HL-60 (cell line): ENCODE measurements at regions not wholly inside any gene's neighbourhood (a gene's known extent, or its start where the extent isn't known, plus 50 kb on each side); places are given as distances from the start of the nearest gene placed in this dataset.

ENCODE experiments used
- GABPA ChIP-seq: IDR thresholded peaks from 2 replicates; pipeline ENCODE4 v1.6.1; 2012; ENCODE audit warnings: low read depth
- POLR2AphosphoS5 ChIP-seq: IDR thresholded peaks from 2 replicates; pipeline ENCODE4 v1.6.1; 2012; ENCODE audit warnings: low read depth
- SPI1 ChIP-seq: IDR thresholded peaks from 2 replicates; pipeline ENCODE4 v1.6.1; 2012; ENCODE audit warnings: low read depth, mild to moderate bottlenecking, borderline replicate concordance
- TF ChIP-seq, protein P1 (sequence below): IDR thresholded peaks from one replicate; pipeline ENCODE4 v1.5.1; 2011; ENCODE audit warnings: low read length, control low read depth, inconsistent platforms; ENCODE audit not compliant: insufficient read depth

DNA sequence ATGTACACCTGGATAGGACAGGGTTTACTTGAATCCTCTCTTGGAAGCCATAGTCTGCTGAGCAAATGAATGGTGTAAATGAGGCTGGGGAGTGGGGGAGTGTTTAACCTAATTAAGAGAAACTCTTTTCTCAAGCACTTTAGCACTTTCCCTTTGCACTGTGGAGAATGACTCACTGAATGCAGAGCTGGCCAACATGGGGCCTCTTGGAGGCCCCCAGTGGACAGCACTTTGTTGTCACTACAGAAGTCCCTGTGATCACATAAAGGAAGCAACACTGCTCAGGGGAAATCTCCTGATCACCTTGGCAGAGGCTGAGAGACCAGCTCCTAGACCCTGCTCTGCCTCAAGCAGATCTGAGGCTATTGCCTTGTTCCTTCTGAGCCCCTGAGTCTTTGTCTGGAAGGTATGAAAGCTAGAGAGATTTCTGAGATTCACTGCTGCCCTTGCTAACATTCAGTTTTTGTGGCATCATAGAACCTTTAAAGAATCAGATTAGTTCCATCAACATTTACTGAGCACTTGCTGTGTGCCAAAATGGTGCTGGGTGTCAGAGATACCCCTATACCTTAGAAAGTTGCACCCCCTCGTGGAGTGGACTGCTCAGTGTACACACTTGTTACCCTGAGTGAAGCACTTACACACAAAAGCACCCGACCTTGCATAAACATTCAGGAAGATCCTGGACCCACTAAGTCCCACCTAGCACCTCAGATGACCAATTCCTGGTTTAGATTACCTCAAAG, 230.1 kb upstream of the CCL2 start:
- TF ChIP-seq, protein P1, sequence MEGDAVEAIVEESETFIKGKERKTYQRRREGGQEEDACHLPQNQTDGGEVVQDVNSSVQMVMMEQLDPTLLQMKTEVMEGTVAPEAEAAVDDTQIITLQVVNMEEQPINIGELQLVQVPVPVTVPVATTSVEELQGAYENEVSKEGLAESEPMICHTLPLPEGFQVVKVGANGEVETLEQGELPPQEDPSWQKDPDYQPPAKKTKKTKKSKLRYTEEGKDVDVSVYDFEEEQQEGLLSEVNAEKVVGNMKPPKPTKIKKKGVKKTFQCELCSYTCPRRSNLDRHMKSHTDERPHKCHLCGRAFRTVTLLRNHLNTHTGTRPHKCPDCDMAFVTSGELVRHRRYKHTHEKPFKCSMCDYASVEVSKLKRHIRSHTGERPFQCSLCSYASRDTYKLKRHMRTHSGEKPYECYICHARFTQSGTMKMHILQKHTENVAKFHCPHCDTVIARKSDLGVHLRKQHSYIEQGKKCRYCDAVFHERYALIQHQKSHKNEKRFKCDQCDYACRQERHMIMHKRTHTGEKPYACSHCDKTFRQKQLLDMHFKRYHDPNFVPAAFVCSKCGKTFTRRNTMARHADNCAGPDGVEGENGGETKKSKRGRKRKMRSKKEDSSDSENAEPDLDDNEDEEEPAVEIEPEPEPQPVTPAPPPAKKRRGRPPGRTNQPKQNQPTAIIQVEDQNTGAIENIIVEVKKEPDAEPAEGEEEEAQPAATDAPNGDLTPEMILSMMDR = no peak
- TF ChIP-seq POLR2AphosphoS5 (no peak), GABPA (no peak), SPI1 (no peak)
